NB4 (cell line): ENCODE measurements at regions not wholly inside any gene's neighbourhood (a gene's known extent, or its start where the extent isn't known, plus 50 kb on each side); places are given as distances from the start of the nearest gene placed in this dataset.

Experiments used
- DNase-seq: peaks from one replicate; pipeline ENCODE4 v3.0.0; 2010; ENCODE audit warnings: low read depth
- H3K4me3 ChIP-seq: one replicate; pipeline ENCODE4 v1.5.1; 2011; ENCODE audit warnings: mild to moderate bottlenecking, low read depth, low read length, moderate library complexity
- CTCF ChIP-seq: IDR thresholded peaks from one replicate; pipeline ENCODE4 v1.5.1; 2012; ENCODE audit warnings: low read depth, low read length
- MAX ChIP-seq: IDR thresholded peaks from 2 replicates; pipeline ENCODE4 v1.6.1; 2011; ENCODE audit warnings: low read depth, low read length
- MYC ChIP-seq: IDR thresholded peaks from 2 replicates; pipeline ENCODE4 v1.6.1; 2011; ENCODE audit warnings: low read depth, low read length
- POLR2A ChIP-seq: IDR thresholded peaks from 2 replicates; pipeline ENCODE4 v1.6.1; 2011; ENCODE audit warnings: mild to moderate bottlenecking; ENCODE audit not compliant: insufficient read length; ENCODE audit errors: extremely low read depth

GRCh38 chr10:78403781-78404180 is 370.1 kb downstream of the RPS24 start:
- DNase-seq: no peak
- H3K4me3 ChIP-seq: no peak overlapping the region
- TF ChIP-seq POLR2A (no peak), MYC (no peak), MAX (no peak), CTCF (no peak)

GRCh38 chr10:78404296-78404695 is 370.6 kb downstream of the RPS24 start:
- no peak for TF ChIP-seq POLR2A
- TF ChIP-seq MYC: no peak
- TF ChIP-seq MAX: no peak
- no peak for TF ChIP-seq CTCF
- no peak overlapping the region for H3K4me3 ChIP-seq
- no peak for DNase-seq

GRCh38 chr10:78405231-78405630 is 371.6 kb downstream of the RPS24 start:
- DNase-seq: no peak
- H3K4me3 ChIP-seq: no peak overlapping the region
- no peak for TF ChIP-seq MYC
- TF ChIP-seq MAX: no peak
- no peak for TF ChIP-seq POLR2A
- TF ChIP-seq CTCF: no peak

- DNase-seq: no peak
- no peak overlapping the region for H3K4me3 ChIP-seq
- TF ChIP-seq CTCF: no peak
These were observed 372.1 kb downstream of the RPS24 start for GRCh38 chr10:78405736-78406135.

- no peak for DNase-seq
- TF ChIP-seq POLR2A: no peak
- TF ChIP-seq MAX: no peak
- no peak for TF ChIP-seq CTCF
- TF ChIP-seq MYC: no peak
- H3K4me3 ChIP-seq: no peak overlapping the region
These were observed 373.0 kb downstream of the RPS24 start for GRCh38 chr10:78406648-78407008.

- TF ChIP-seq POLR2A (no peak), CTCF (no peak), MAX (no peak), MYC (no peak)
- no peak overlapping the region for H3K4me3 ChIP-seq
- peak; percentile 40 for DNase-seq
These were observed 373.5 kb downstream of the RPS24 start for GRCh38 chr10:78407009-78407711.
